Neural cell (in vitro differentiated cells): ENCODE measurements at regions not wholly inside any gene's neighbourhood (a gene's known extent, or its start where the extent isn't known, plus 50 kb on each side); places are given as distances from the start of the nearest gene placed in this dataset.

Source experiments
- H2AFZ ChIP-seq: fragments of 200-600, 300-800 bp; sonication (generic), shearing (Covaris generic); 2 replicates; pipeline ENCODE4 v1.6.0; 2014; ENCODE audit warnings: low read depth, mild to moderate bottlenecking, antibody characterized with exemption, low read length, moderate library complexity
- H3F3A ChIP-seq: fragments of 200-600 bp; shearing (Covaris generic); 2 replicates; pipeline ENCODE4 v1.6.1; 2016; ENCODE audit warnings: mild to moderate bottlenecking, moderate library complexity, mixed read lengths, antibody characterized with exemption, low read length; ENCODE audit not compliant: insufficient read depth, poor library complexity, severe bottlenecking
- H3K27ac ChIP-seq: fragments of 200-600, 300-800 bp; sonication (generic), shearing (Covaris generic); 2 replicates; pipeline ENCODE4 v1.5.1; 2014; ENCODE audit warnings: mild to moderate bottlenecking, low read length, moderate library complexity
- H3K27me3 ChIP-seq: fragments of 300-800, 200-600 bp; sonication (generic), shearing (Covaris generic); 2 replicates; pipeline ENCODE4 v1.6.0; 2014; ENCODE audit warnings: mild to moderate bottlenecking, low read depth, low read length, moderate library complexity; ENCODE audit not compliant: insufficient read depth
- H3K36me3 ChIP-seq: fragments of 300-800, 200-600 bp; sonication (generic), shearing (Covaris generic); 2 replicates; pipeline ENCODE4 v1.5.1; 2014; ENCODE audit warnings: mild to moderate bottlenecking, antibody characterized with exemption, low read length, moderate library complexity; ENCODE audit not compliant: insufficient read depth
- H3K4me2 ChIP-seq: fragments of 300-800, 200-600 bp; sonication (generic), shearing (Covaris generic); 2 replicates; pipeline ENCODE4 v1.6.0; 2014; ENCODE audit warnings: mild to moderate bottlenecking, low read length
- H3K4me3 ChIP-seq: fragments of 300-800, 200-600 bp; sonication (generic), shearing (Covaris generic); 2 replicates; pipeline ENCODE4 v1.5.1; 2014; ENCODE audit warnings: mild to moderate bottlenecking, low read length, moderate library complexity
- H3K79me2 ChIP-seq: fragments of 200-600 bp; shearing (Covaris generic); replicated peaks from 2 replicates; pipeline ENCODE4 v1.6.0; 2014; ENCODE audit warnings: mild to moderate bottlenecking, low read length, moderate library complexity; ENCODE audit not compliant: insufficient read depth
- H3K9ac ChIP-seq: fragments of 300-800, 200-600 bp; sonication (generic), shearing (Covaris generic); 2 replicates; pipeline ENCODE4 v1.6.1; 2016; ENCODE audit warnings: mild to moderate bottlenecking, low read length, mixed read lengths
- H3K9me2 ChIP-seq: fragments of 200-600 bp; shearing (Covaris generic); 2 replicates; pipeline ENCODE4 v1.6.1; 2016; ENCODE audit warnings: mild to moderate bottlenecking, low read length, mixed read lengths; ENCODE audit not compliant: insufficient read depth
- H3K9me3 ChIP-seq: fragments of 200-600, 300-800 bp; sonication (generic), shearing (Covaris generic); 2 replicates; pipeline ENCODE4 v1.6.1; 2016; ENCODE audit warnings: mild to moderate bottlenecking, mixed run types, low read length, moderate library complexity, mixed read lengths
- H4K20me1 ChIP-seq: fragments of 200-600 bp; shearing (Covaris generic); 2 replicates; pipeline ENCODE4 v1.6.1; 2016; ENCODE audit warnings: mild to moderate bottlenecking, mixed run types; ENCODE audit not compliant: insufficient read depth
- EP300 ChIP-seq: fragments of 450-650 bp; conservative IDR thresholded peaks from 2 replicates; pipeline ENCODE4 v1.6.1; 2014; ENCODE audit warnings: antibody characterized with exemption, mild to moderate bottlenecking, moderate library complexity; ENCODE audit not compliant: poor library complexity, severe bottlenecking
- EZH2 ChIP-seq: fragments of 200-600, 300-800 bp; shearing (Covaris generic), sonication (generic); IDR thresholded peaks from 2 replicates; pipeline ENCODE4 v1.6.1; 2014; ENCODE audit warnings: antibody characterized with exemption, low read length, borderline replicate concordance, mild to moderate bottlenecking; ENCODE audit not compliant: insufficient read depth, poor library complexity, severe bottlenecking
- MXI1 ChIP-seq: fragments of 450-650 bp; conservative IDR thresholded peaks from 2 replicates; pipeline ENCODE4 v1.6.1; 2014; ENCODE audit warnings: antibody characterized with exemption, mild to moderate bottlenecking; ENCODE audit not compliant: poor library complexity, severe bottlenecking
- POLR2AphosphoS5 ChIP-seq: IDR thresholded peaks from 2 replicates; pipeline ENCODE4 v1.6.1; 2012
- RAD21 ChIP-seq: fragments of 450-650 bp; conservative IDR thresholded peaks from 2 replicates; pipeline ENCODE4 v1.6.1; 2014; ENCODE audit warnings: antibody characterized with exemption, mild to moderate bottlenecking, moderate library complexity
- SMC3 ChIP-seq: fragments of 450-650 bp; conservative IDR thresholded peaks from 2 replicates; pipeline ENCODE4 v1.6.1; 2014; ENCODE audit warnings: antibody characterized with exemption, mild to moderate bottlenecking, moderate library complexity; ENCODE audit not compliant: poor library complexity
- TAF1 ChIP-seq: IDR thresholded peaks from 2 replicates; pipeline ENCODE4 v1.6.1; 2012; ENCODE audit warnings: low read depth
- TF ChIP-seq, protein P1 (sequence below): IDR thresholded peaks from 2 replicates; pipeline ENCODE4 v1.6.1; 2012; ENCODE audit warnings: borderline replicate concordance
- TF ChIP-seq, protein P2 (sequence below): fragments of 450-650 bp; IDR thresholded peaks from 2 replicates; pipeline ENCODE4 v1.5.1; 2014; ENCODE audit warnings: antibody characterized with exemption, mild to moderate bottlenecking, moderate library complexity; ENCODE audit not compliant: poor library complexity, severe bottlenecking

DNA sequence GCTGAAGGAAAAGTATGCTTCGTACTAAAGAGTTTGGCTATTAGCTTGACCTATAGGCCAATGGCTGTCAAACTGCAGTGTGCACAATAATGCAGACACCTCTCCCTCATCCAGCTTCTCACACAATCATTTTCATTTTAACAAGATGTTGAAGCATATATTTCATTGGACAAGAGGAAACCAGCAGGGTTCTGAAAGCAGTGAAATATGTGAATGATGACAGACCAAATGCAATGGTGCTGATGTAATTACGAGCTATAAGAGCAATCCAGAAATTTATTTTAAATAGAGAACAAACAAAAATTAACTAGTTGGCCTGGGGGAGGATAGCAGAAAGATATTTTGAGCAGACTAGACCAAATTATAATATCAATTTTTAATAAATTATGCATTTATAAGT, 331.5 kb upstream of the AKR1E2 start:
- Histone ChIP-seq H3K9me2 (no peaks in the 10 kb centered on the region), H4K20me1 (no peaks in the 10 kb centered on the region), H3K36me3 (no peaks in the 10 kb centered on the region), H2AFZ (no peak overlapping the region), H3K4me2 (no peak overlapping the region), H3K9me3 (no peaks in the 10 kb centered on the region), H3F3A (no peaks in the 10 kb centered on the region), H3K4me3 (no peak overlapping the region), H3K9ac (no peak overlapping the region), H3K27me3 (no peaks in the 10 kb centered on the region), H3K79me2 (no peaks in the 10 kb centered on the region), H3K27ac (no peak overlapping the region)
- TF ChIP-seq EP300 (no peak), TAF1 (no peak), MXI1 (no peak), EZH2 (no peak), POLR2AphosphoS5 (no peak)
- TF ChIP-seq, protein P1, sequence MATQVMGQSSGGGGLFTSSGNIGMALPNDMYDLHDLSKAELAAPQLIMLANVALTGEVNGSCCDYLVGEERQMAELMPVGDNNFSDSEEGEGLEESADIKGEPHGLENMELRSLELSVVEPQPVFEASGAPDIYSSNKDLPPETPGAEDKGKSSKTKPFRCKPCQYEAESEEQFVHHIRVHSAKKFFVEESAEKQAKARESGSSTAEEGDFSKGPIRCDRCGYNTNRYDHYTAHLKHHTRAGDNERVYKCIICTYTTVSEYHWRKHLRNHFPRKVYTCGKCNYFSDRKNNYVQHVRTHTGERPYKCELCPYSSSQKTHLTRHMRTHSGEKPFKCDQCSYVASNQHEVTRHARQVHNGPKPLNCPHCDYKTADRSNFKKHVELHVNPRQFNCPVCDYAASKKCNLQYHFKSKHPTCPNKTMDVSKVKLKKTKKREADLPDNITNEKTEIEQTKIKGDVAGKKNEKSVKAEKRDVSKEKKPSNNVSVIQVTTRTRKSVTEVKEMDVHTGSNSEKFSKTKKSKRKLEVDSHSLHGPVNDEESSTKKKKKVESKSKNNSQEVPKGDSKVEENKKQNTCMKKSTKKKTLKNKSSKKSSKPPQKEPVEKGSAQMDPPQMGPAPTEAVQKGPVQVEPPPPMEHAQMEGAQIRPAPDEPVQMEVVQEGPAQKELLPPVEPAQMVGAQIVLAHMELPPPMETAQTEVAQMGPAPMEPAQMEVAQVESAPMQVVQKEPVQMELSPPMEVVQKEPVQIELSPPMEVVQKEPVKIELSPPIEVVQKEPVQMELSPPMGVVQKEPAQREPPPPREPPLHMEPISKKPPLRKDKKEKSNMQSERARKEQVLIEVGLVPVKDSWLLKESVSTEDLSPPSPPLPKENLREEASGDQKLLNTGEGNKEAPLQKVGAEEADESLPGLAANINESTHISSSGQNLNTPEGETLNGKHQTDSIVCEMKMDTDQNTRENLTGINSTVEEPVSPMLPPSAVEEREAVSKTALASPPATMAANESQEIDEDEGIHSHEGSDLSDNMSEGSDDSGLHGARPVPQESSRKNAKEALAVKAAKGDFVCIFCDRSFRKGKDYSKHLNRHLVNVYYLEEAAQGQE, result no peak
- TF ChIP-seq, protein P2, sequence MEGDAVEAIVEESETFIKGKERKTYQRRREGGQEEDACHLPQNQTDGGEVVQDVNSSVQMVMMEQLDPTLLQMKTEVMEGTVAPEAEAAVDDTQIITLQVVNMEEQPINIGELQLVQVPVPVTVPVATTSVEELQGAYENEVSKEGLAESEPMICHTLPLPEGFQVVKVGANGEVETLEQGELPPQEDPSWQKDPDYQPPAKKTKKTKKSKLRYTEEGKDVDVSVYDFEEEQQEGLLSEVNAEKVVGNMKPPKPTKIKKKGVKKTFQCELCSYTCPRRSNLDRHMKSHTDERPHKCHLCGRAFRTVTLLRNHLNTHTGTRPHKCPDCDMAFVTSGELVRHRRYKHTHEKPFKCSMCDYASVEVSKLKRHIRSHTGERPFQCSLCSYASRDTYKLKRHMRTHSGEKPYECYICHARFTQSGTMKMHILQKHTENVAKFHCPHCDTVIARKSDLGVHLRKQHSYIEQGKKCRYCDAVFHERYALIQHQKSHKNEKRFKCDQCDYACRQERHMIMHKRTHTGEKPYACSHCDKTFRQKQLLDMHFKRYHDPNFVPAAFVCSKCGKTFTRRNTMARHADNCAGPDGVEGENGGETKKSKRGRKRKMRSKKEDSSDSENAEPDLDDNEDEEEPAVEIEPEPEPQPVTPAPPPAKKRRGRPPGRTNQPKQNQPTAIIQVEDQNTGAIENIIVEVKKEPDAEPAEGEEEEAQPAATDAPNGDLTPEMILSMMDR, result no peak

DNA sequence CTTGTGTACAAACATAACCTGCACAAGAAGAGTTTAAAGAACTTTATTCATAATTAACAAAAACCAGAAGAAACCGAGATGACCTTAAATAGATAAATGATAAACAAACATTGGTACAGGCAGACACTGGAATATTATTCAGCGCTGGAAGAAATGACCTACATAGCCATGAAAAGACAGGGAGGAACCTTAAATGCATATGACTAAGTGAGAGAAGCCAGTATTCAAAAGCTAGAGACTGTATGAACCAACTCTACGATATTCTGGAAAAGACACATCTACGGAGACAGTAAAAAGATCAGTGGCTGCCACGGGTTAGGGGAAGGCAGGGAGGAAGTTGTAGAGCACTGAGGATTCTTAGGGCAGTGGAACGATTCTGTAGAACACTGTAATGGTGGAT, 333.8 kb upstream of the AKR1E2 start:
- H3F3A ChIP-seq, result no peaks in the 10 kb centered on the region
- H3K9me3 ChIP-seq, result no peaks in the 10 kb centered on the region
- H3K79me2 ChIP-seq, result no peaks in the 10 kb centered on the region
- H4K20me1 ChIP-seq, result no peaks in the 10 kb centered on the region
- H3K9ac ChIP-seq, result no peak overlapping the region
- H2AFZ ChIP-seq, result no peak overlapping the region
- H3K27ac ChIP-seq, result no peak overlapping the region
- TF ChIP-seq MXI1, result no peak
- no peak for TF ChIP-seq RAD21
- no peak for TF ChIP-seq TAF1
- no peak for TF ChIP-seq POLR2AphosphoS5
- no peak for TF ChIP-seq SMC3
- no peak for TF ChIP-seq EP300
- TF ChIP-seq, protein P2, result no peak
- no peaks in the 10 kb centered on the region for H3K36me3 ChIP-seq
- no peaks in the 10 kb centered on the region for H3K9me2 ChIP-seq
- no peak overlapping the region for H3K4me3 ChIP-seq
- H3K27me3 ChIP-seq, result no peaks in the 10 kb centered on the region
- no peak overlapping the region for H3K4me2 ChIP-seq
